Loucy (cell line): ENCODE measurements at regions not wholly inside any gene's neighbourhood (a gene's known extent, or its start where the extent isn't known, plus 50 kb on each side); places are given as distances from the start of the nearest gene placed in this dataset.

ENCODE experiments used
- H2AFZ ChIP-seq: fragments of 200-600 bp; sonication (generic); 2 replicates; pipeline ENCODE4 v1.6.0; 2016; ENCODE audit warnings: antibody characterized with exemption, mild to moderate bottlenecking, low read length, moderate library complexity
- H3F3A ChIP-seq: fragments of 200-600 bp; 2 replicates; pipeline ENCODE4 v1.6.0; 2016; ENCODE audit warnings: antibody characterized with exemption, low read depth, mild to moderate bottlenecking
- H3K27me3 ChIP-seq: fragments of 200-600 bp; sonication (generic); 2 replicates; pipeline ENCODE4 v1.6.1; 2014; ENCODE audit warnings: low read length, mild to moderate bottlenecking; ENCODE audit not compliant: insufficient read depth, poor library complexity, severe bottlenecking
- H3K36me3 ChIP-seq: fragments of 200-600 bp; sonication (generic); 2 replicates; pipeline ENCODE4 v1.6.1; 2016; ENCODE audit warnings: low read length; ENCODE audit not compliant: insufficient read depth
- H3K4me1 ChIP-seq: fragments of 200-600 bp; sonication (generic); 2 replicates; pipeline ENCODE4 v1.5.1; 2014; ENCODE audit warnings: low read length, mild to moderate bottlenecking; ENCODE audit not compliant: insufficient read depth, poor library complexity, severe bottlenecking
- H3K4me2 ChIP-seq: fragments of 200-600 bp; sonication (generic); 2 replicates; pipeline ENCODE4 v1.6.0; 2014; ENCODE audit warnings: antibody characterized with exemption, low read length, low read depth, mild to moderate bottlenecking; ENCODE audit not compliant: poor library complexity, severe bottlenecking
- H3K4me3 ChIP-seq: fragments of 200-600 bp; sonication (generic); 2 replicates; pipeline ENCODE4 v1.5.1; 2014; ENCODE audit warnings: low read length, mild to moderate bottlenecking, mixed read lengths; ENCODE audit not compliant: poor library complexity, severe bottlenecking
- H3K79me2 ChIP-seq: fragments of 200-600 bp; sonication (generic); 2 replicates; pipeline ENCODE4 v1.6.1; 2014; ENCODE audit warnings: low read length; ENCODE audit not compliant: insufficient read depth
- H3K9ac ChIP-seq: fragments of 200-600 bp; sonication (generic); 2 replicates; pipeline ENCODE4 v1.6.0; 2014; ENCODE audit warnings: mild to moderate bottlenecking, low read depth, low read length, moderate library complexity; ENCODE audit not compliant: poor library complexity, severe bottlenecking
- H3K9me2 ChIP-seq: fragments of 200-600 bp; sonication (generic); replicated peaks from 2 replicates; pipeline ENCODE4 v1.6.1; 2016; ENCODE audit warnings: low read depth, low read length, mixed read lengths
- H3K9me3 ChIP-seq: fragments of 200-600 bp; sonication (generic); 2 replicates; pipeline ENCODE4 v1.6.1; 2014; ENCODE audit warnings: mild to moderate bottlenecking, antibody characterized with exemption, low read length, low read depth; ENCODE audit not compliant: insufficient read depth
- H4K20me1 ChIP-seq: fragments of 200-600 bp; sonication (generic); 2 replicates; pipeline ENCODE4 v1.6.0; 2014; ENCODE audit warnings: antibody characterized with exemption, low read length, mild to moderate bottlenecking; ENCODE audit not compliant: insufficient read depth, poor library complexity, severe bottlenecking
- CTCF ChIP-seq: fragments of 200-600 bp; sonication (generic); conservative IDR thresholded peaks from 2 replicates; pipeline ENCODE4 v1.5.1; 2014; ENCODE audit warnings: mild to moderate bottlenecking, antibody characterized with exemption, low read length
- EZH2phosphoT487 ChIP-seq: fragments of 200-600 bp; IDR thresholded peaks from 2 replicates; pipeline ENCODE4 v1.6.1; 2018; ENCODE audit warnings: antibody characterized with exemption, mild to moderate bottlenecking, moderate library complexity, borderline replicate concordance

- Histone ChIP-seq H3K4me1 (no peaks in the 10 kb centered on the region), H4K20me1 (no peaks in the 10 kb centered on the region), H3K9me2 (no peaks in the 10 kb centered on the region), H3K4me2 (no peak overlapping the region), H3K9me3 (no peaks in the 10 kb centered on the region), H3K4me3 (no peak overlapping the region), H3K79me2 (no peaks in the 10 kb centered on the region), H2AFZ (no peak overlapping the region), H3K9ac (no peak overlapping the region), H3K36me3 (no peaks in the 10 kb centered on the region), H3F3A (no peaks in the 10 kb centered on the region), H3K27me3 (no peaks in the 10 kb centered on the region)
- TF ChIP-seq EZH2phosphoT487 (no peak), CTCF (no peak)
Measured at GRCh38 chr16:66247516-66248481, 118.7 kb upstream of the CDH5 start.

- Histone ChIP-seq H3K79me2 (no peaks in the 10 kb centered on the region), H3K36me3 (no peaks in the 10 kb centered on the region), H3K9me2 (no peaks in the 10 kb centered on the region), H2AFZ (no peak overlapping the region), H3K9ac (no peak overlapping the region), H3K9me3 (no peaks in the 10 kb centered on the region; the same call in 1 of the 2 replicates), H4K20me1 (no peaks in the 10 kb centered on the region), H3F3A (no peaks in the 10 kb centered on the region), H3K4me1 (no peaks in the 10 kb centered on the region), H3K4me3 (no peak overlapping the region), H3K4me2 (no peak overlapping the region), H3K27me3 (no peaks in the 10 kb centered on the region)
- TF ChIP-seq EZH2phosphoT487, result no peak
- TF ChIP-seq CTCF, result no peak
Measured at GRCh38 chr16:66245868-66246267, 120.6 kb upstream of the CDH5 start.

- Histone ChIP-seq H3K79me2 (no peaks in the 10 kb centered on the region), H3K36me3 (no peaks in the 10 kb centered on the region), H3K27me3 (no peaks in the 10 kb centered on the region), H4K20me1 (no peaks in the 10 kb centered on the region), H3K4me2 (no peak overlapping the region), H3K4me3 (no peak overlapping the region), H2AFZ (no peak overlapping the region), H3K9me3 (no peaks in the 10 kb centered on the region; the same call in 1 of the 2 replicates), H3K4me1 (no peaks in the 10 kb centered on the region), H3K9me2 (no peaks in the 10 kb centered on the region), H3K9ac (no peak overlapping the region), H3F3A (no peaks in the 10 kb centered on the region)
- TF ChIP-seq EZH2phosphoT487, result no peak
Measured at GRCh38 chr16:66245072-66245471, 121.4 kb upstream of the CDH5 start.
